NCI-H2081 treated with DMSO at 0.1 percent for 48 hours (cell line): ENCODE measurements at regions not wholly inside any gene's neighbourhood (a gene's known extent, or its start where the extent isn't known, plus 50 kb on each side); places are given as distances from the start of the nearest gene placed in this dataset.
"Not testable (repeated sequence)": the region's sequence is repeated elsewhere in the genome, so short reads cannot be mapped to it uniquely, and the experiment has no call there.

ENCODE experiments used
- DNase-seq: peaks from one replicate; lab custom pipeline; 2025; lab: John Stamatoyannopoulos, UW

GRCh38 chr2:186294248-186294888 is 191.7 kb upstream of the ZC3H15 start:
- DNase-seq: no peak

- no peak for DNase-seq
Measured at GRCh38 chr2:186299610-186300009, 186.4 kb upstream of the ZC3H15 start.

GRCh38 chr2:186302263-186302662 is 183.8 kb upstream of the ZC3H15 start:
- no peak for DNase-seq

GRCh38 chr2:186303091-186303490 is 183.0 kb upstream of the ZC3H15 start:
- no peak for DNase-seq

GRCh38 chr2:186304064-186304463 is 182.0 kb upstream of the ZC3H15 start:
- DNase-seq: no peak

GRCh38 chr2:186306754-186307153 is 179.3 kb upstream of the ZC3H15 start:
- DNase-seq: no peak

GRCh38 chr2:186307871-186308270 is 178.2 kb upstream of the ZC3H15 start:
- no peak for DNase-seq

GRCh38 chr2:186308347-186308746 is 177.7 kb upstream of the ZC3H15 start:
- no peak for DNase-seq

GRCh38 chr2:186309901-186310300 is 176.2 kb upstream of the ZC3H15 start:
- no peak for DNase-seq

GRCh38 chr2:186319105-186319504 is 167.0 kb upstream of the ZC3H15 start:
- DNase-seq: no peak

GRCh38 chr2:186325827-186326535 is 160.1 kb upstream of the ZC3H15 start:
- no peak for DNase-seq

- DNase-seq: no peak
Measured at GRCh38 chr2:186327251-186327868, 158.7 kb upstream of the ZC3H15 start.

GRCh38 chr2:186328838-186329237 is 157.2 kb upstream of the ZC3H15 start:
- no peak for DNase-seq

GRCh38 chr2:186330050-186330449 is 156.0 kb upstream of the ZC3H15 start:
- no peak for DNase-seq

- no peak for DNase-seq
Measured at GRCh38 chr2:186339716-186340115, 146.3 kb upstream of the ZC3H15 start.

GRCh38 chr2:186342029-186342428 is 144.0 kb upstream of the ZC3H15 start:
- DNase-seq: no peak

- DNase-seq: no peak
Measured at GRCh38 chr2:186345745-186346144, 140.3 kb upstream of the ZC3H15 start.

- DNase-seq: no peak
Measured at GRCh38 chr2:186346216-186346615, 139.8 kb upstream of the ZC3H15 start.

- DNase-seq: peak; percentile 26
Measured at GRCh38 chr2:186347472-186347871, 138.6 kb upstream of the ZC3H15 start.

GRCh38 chr2:186348200-186348599 is 137.9 kb upstream of the ZC3H15 start:
- DNase-seq: no peak

GRCh38 chr2:186349508-186349907 is 136.6 kb upstream of the ZC3H15 start:
- DNase-seq: no peak

GRCh38 chr2:186354160-186354559 is 131.9 kb upstream of the ZC3H15 start:
- not testable (repeated sequence) for DNase-seq

- DNase-seq: no peak
Measured at GRCh38 chr2:186365406-186365805, 120.7 kb upstream of the ZC3H15 start.
